HG03108 (cell line): ENCODE measurements at regions not wholly inside any gene's neighbourhood (a gene's known extent, or its start where the extent isn't known, plus 50 kb on each side); places are given as distances from the start of the nearest gene placed in this dataset.

Experiments used
- ATAC-seq: cut with Tn5 transposase; IDR thresholded peaks from one replicate; pipeline ENCODE4 v1.9.1; 2021; ENCODE audit warnings: moderate library complexity; ENCODE audit not compliant: unreplicated experiment

- ATAC-seq, result no peak
Measured at GRCh38 chr21:27397578-27397977, 430.7 kb upstream of the ADAMTS5 start.

GRCh38 chr21:27393726-27394125 lies 426.8 kb upstream of the ADAMTS5 start:
- no peak for ATAC-seq

GRCh38 chr21:27391990-27392389 lies 425.1 kb upstream of the ADAMTS5 start:
- ATAC-seq, result no peak

- ATAC-seq, result no peak
Measured at GRCh38 chr21:27390384-27390783, 423.5 kb upstream of the ADAMTS5 start.

- ATAC-seq, result no peak
Measured at GRCh38 chr21:27388825-27389224, 421.9 kb upstream of the ADAMTS5 start.

- no peak for ATAC-seq
Measured at GRCh38 chr21:27382404-27382803, 415.5 kb upstream of the ADAMTS5 start.

GRCh38 chr21:27380303-27380702 lies 413.4 kb upstream of the ADAMTS5 start:
- ATAC-seq, result no peak

- ATAC-seq, result no peak
Measured at GRCh38 chr21:27379354-27379753, 412.5 kb upstream of the ADAMTS5 start.

- ATAC-seq, result no peak
Measured at GRCh38 chr21:27372381-27372780, 405.5 kb upstream of the ADAMTS5 start.

GRCh38 chr21:27371975-27372331 lies 405.1 kb upstream of the ADAMTS5 start:
- ATAC-seq, result no peak

- ATAC-seq, result no peak
Measured at GRCh38 chr21:27371115-27371974, 404.5 kb upstream of the ADAMTS5 start.

GRCh38 chr21:27369978-27370571 lies 403.2 kb upstream of the ADAMTS5 start:
- ATAC-seq, result no peak

- no peak for ATAC-seq
Measured at GRCh38 chr21:27369234-27369633, 402.3 kb upstream of the ADAMTS5 start.

GRCh38 chr21:27366646-27367235 lies 399.9 kb upstream of the ADAMTS5 start:
- ATAC-seq, result no peak

GRCh38 chr21:27366036-27366435 lies 399.1 kb upstream of the ADAMTS5 start:
- no peak for ATAC-seq

GRCh38 chr21:27365394-27365793 lies 398.5 kb upstream of the ADAMTS5 start:
- ATAC-seq, result no peak

GRCh38 chr21:27363719-27364477 lies 397.0 kb upstream of the ADAMTS5 start:
- ATAC-seq, result no peak

GRCh38 chr21:27362249-27362648 lies 395.4 kb upstream of the ADAMTS5 start:
- no peak for ATAC-seq

- no peak for ATAC-seq
Measured at GRCh38 chr21:27359141-27359540, 392.3 kb upstream of the ADAMTS5 start.

- no peak for ATAC-seq
Measured at GRCh38 chr21:27352885-27353284, 386.0 kb upstream of the ADAMTS5 start.

- ATAC-seq, result no peak
Measured at GRCh38 chr21:27346041-27346448, 379.2 kb upstream of the ADAMTS5 start.
